Osteoblast (primary cell): ENCODE measurements at regions not wholly inside any gene's neighbourhood (a gene's known extent, or its start where the extent isn't known, plus 50 kb on each side); places are given as distances from the start of the nearest gene placed in this dataset.

Source experiments
- DNase-seq: peaks from one replicate; pipeline ENCODE4 v3.0.0; 2011; ENCODE audit warnings: low spot score, mixed read lengths; ENCODE audit not compliant: insufficient read length; ENCODE audit errors: missing footprints
- H2AFZ ChIP-seq: 2 replicates; pipeline ENCODE4 v1.6.0; 2011; ENCODE audit warnings: mild to moderate bottlenecking, low read length
- H3K27ac ChIP-seq: 2 replicates; pipeline ENCODE4 v1.5.1; 2011; ENCODE audit warnings: mild to moderate bottlenecking, low read depth, low read length, moderate library complexity
- H3K27me3 ChIP-seq: 2 replicates; pipeline ENCODE4 v1.6.0; 2012; ENCODE audit warnings: mild to moderate bottlenecking, control low read depth, inconsistent platforms, low read length, moderate library complexity; ENCODE audit not compliant: insufficient read depth
- H3K36me3 ChIP-seq: 2 replicates; pipeline ENCODE4 v1.5.1; 2011; ENCODE audit warnings: mild to moderate bottlenecking, low read length, control low read depth, moderate library complexity; ENCODE audit not compliant: insufficient read depth
- H3K4me1 ChIP-seq: 2 replicates; pipeline ENCODE4 v1.5.1; 2011; ENCODE audit warnings: mild to moderate bottlenecking, low read length, control low read depth, moderate library complexity; ENCODE audit not compliant: insufficient read depth
- H3K4me2 ChIP-seq: 2 replicates; pipeline ENCODE4 v1.6.0; 2011; ENCODE audit warnings: mild to moderate bottlenecking, low read length; ENCODE audit not compliant: insufficient read depth
- H3K4me3 ChIP-seq: fragments of 200-600 bp; sonication (generic); 3 replicates; pipeline ENCODE4 v1.5.1; 2012; ENCODE audit warnings: mild to moderate bottlenecking, low read length, inconsistent platforms; ENCODE audit not compliant: insufficient read depth
- H3K79me2 ChIP-seq: 2 replicates; pipeline ENCODE4 v1.6.0; 2012; ENCODE audit warnings: mild to moderate bottlenecking, low read length, control low read depth, inconsistent platforms; ENCODE audit not compliant: insufficient read depth
- H3K9me3 ChIP-seq: 2 replicates; pipeline ENCODE4 v1.5.1; 2011; ENCODE audit warnings: low read depth, low read length, control low read depth
- H4K20me1 ChIP-seq: 2 replicates; pipeline ENCODE4 v1.6.0; 2012; ENCODE audit warnings: mild to moderate bottlenecking, low read length, control low read depth; ENCODE audit not compliant: insufficient read depth
- CTCF ChIP-seq: IDR thresholded peaks from 2 replicates; pipeline ENCODE4 v1.5.1; 2011; ENCODE audit warnings: mild to moderate bottlenecking, low read depth, low read length, moderate library complexity; ENCODE audit errors: extremely low read depth

GRCh38 chr1:108048301-108049177 is 83.6 kb upstream of the VAV3 start:
- no peak overlapping the region for H3K27ac ChIP-seq
- TF ChIP-seq CTCF = no peak
- no peaks in the 10 kb centered on the region for H4K20me1 ChIP-seq
- H3K9me3 ChIP-seq = no peaks in the 10 kb centered on the region
- no peak for DNase-seq
- H3K4me2 ChIP-seq = no peak overlapping the region
- peaks cover 6% of the 10 kb centered on the region for H3K27me3 ChIP-seq
- H2AFZ ChIP-seq = no peak overlapping the region
- peaks cover 26% of the 10 kb centered on the region for H3K4me1 ChIP-seq
- H3K79me2 ChIP-seq = no peaks in the 10 kb centered on the region
- H3K36me3 ChIP-seq = no peaks in the 10 kb centered on the region
- no peak overlapping the region for H3K4me3 ChIP-seq

- Histone ChIP-seq H3K4me2 (no peak overlapping the region), H3K79me2 (no peaks in the 10 kb centered on the region), H3K27ac (no peak overlapping the region), H3K36me3 (no peaks in the 10 kb centered on the region), H3K4me3 (no peak overlapping the region), H3K9me3 (no peaks in the 10 kb centered on the region), H2AFZ (no peak overlapping the region), H4K20me1 (no peaks in the 10 kb centered on the region), H3K27me3 (peaks cover 6% of the 10 kb centered on the region), H3K4me1 (peaks cover 16% of the 10 kb centered on the region)
- no peak for DNase-seq
- TF ChIP-seq CTCF = no peak
These were observed 82.1 kb upstream of the VAV3 start for GRCh38 chr1:108047085-108047484.

- Histone ChIP-seq H3K4me1 (peaks cover 14% of the 10 kb centered on the region), H2AFZ (no peak overlapping the region), H3K27me3 (peaks cover 6% of the 10 kb centered on the region), H3K9me3 (no peaks in the 10 kb centered on the region), H3K4me2 (no peak overlapping the region), H3K4me3 (no peak overlapping the region), H4K20me1 (no peaks in the 10 kb centered on the region), H3K27ac (no peak overlapping the region), H3K36me3 (no peaks in the 10 kb centered on the region), H3K79me2 (no peaks in the 10 kb centered on the region)
- TF ChIP-seq CTCF = no peak
- no peak for DNase-seq
These were observed 81.0 kb upstream of the VAV3 start for GRCh38 chr1:108046026-108046425.

- Histone ChIP-seq H3K4me1 (peaks cover 11% of the 10 kb centered on the region), H3K79me2 (no peaks in the 10 kb centered on the region), H3K27me3 (peaks cover 6% of the 10 kb centered on the region), H3K4me3 (no peak overlapping the region), H2AFZ (no peak overlapping the region), H3K36me3 (no peaks in the 10 kb centered on the region), H3K27ac (no peak overlapping the region), H3K4me2 (no peak overlapping the region), H3K9me3 (no peaks in the 10 kb centered on the region), H4K20me1 (no peaks in the 10 kb centered on the region)
- no peak for TF ChIP-seq CTCF
- DNase-seq = no peak
These were observed 80.5 kb upstream of the VAV3 start for GRCh38 chr1:108045460-108045859.
